ENCODE measurements at regions not wholly inside any gene's neighbourhood (a gene's known extent, or its start where the extent isn't known, plus 50 kb on each side); places are given as distances from the start of the nearest gene placed in this dataset.

DNA sequence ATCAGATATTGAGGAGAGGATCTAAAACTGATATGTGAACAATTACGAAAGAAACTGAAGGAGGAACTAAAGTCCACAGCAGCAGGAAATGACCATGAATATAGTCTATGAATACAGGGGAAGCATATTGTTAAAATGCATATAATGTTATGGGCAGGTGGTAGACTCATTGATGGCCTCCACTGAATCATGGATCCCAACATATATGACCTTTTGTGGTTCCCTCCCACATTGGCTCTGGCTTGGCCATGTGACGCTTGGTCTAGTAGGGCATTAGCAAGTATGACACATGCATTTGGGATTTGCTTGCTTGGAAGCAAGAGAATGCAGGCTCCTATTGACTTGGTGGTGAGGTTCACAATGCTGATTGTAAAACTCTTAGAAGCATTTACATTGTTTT is 55.2 kb upstream of the RAB18 start:
- no peak for TF ChIP-seq TAF1 (IDR thresholded peaks at IDR 0.05; ENCODE audit: borderline replicate concordance, insufficient read depth, low read length)
- TF ChIP-seq, protein P1, sequence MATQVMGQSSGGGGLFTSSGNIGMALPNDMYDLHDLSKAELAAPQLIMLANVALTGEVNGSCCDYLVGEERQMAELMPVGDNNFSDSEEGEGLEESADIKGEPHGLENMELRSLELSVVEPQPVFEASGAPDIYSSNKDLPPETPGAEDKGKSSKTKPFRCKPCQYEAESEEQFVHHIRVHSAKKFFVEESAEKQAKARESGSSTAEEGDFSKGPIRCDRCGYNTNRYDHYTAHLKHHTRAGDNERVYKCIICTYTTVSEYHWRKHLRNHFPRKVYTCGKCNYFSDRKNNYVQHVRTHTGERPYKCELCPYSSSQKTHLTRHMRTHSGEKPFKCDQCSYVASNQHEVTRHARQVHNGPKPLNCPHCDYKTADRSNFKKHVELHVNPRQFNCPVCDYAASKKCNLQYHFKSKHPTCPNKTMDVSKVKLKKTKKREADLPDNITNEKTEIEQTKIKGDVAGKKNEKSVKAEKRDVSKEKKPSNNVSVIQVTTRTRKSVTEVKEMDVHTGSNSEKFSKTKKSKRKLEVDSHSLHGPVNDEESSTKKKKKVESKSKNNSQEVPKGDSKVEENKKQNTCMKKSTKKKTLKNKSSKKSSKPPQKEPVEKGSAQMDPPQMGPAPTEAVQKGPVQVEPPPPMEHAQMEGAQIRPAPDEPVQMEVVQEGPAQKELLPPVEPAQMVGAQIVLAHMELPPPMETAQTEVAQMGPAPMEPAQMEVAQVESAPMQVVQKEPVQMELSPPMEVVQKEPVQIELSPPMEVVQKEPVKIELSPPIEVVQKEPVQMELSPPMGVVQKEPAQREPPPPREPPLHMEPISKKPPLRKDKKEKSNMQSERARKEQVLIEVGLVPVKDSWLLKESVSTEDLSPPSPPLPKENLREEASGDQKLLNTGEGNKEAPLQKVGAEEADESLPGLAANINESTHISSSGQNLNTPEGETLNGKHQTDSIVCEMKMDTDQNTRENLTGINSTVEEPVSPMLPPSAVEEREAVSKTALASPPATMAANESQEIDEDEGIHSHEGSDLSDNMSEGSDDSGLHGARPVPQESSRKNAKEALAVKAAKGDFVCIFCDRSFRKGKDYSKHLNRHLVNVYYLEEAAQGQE (IDR thresholded peaks at IDR 0.05; ENCODE audit: insufficient read depth in 1 of 2, low read depth in 2 of 2, low read length in 2 of 2), result no peak
